ENCODE measurements at regions not wholly inside any gene's neighbourhood (a gene's known extent, or its start where the extent isn't known, plus 50 kb on each side); places are given as distances from the start of the nearest gene placed in this dataset.

GRCh38 chr2:2389215-2389614 is 58.1 kb upstream of the MYT1L start:
- TF ChIP-seq CTCF (IDR thresholded peaks at IDR 0.05) (no peak), POLR2A (IDR thresholded peaks at IDR 0.05) (no peak)
